Upper lobe of right lung (tissue), 1 donor: ENCODE measurements at regions not wholly inside any gene's neighbourhood (a gene's known extent, or its start where the extent isn't known, plus 50 kb on each side); places are given as distances from the start of the nearest gene placed in this dataset.

Experiments
- ATAC-seq: fragments of 200-7000 bp; cut with Tn5 transposase; one replicate; pipeline ENCODE4 v1.9.1; 2020; ENCODE audit warnings: mild to moderate bottlenecking, moderate library complexity
- DNase-seq: peaks from one replicate; pipeline ENCODE4 v3.0.0-alpha.2; 2020
- H3K27ac ChIP-seq: fragments of 200-600 bp; one replicate; pipeline ENCODE4 v1.8.0; 2022
- H3K27me3 ChIP-seq: fragments of 200-600 bp; one replicate; pipeline ENCODE4 v1.8.0; 2022; ENCODE audit warnings: mild to moderate bottlenecking
- H3K36me3 ChIP-seq: fragments of 200-600 bp; one replicate; pipeline ENCODE4 v1.8.0; 2022
- H3K4me1 ChIP-seq: fragments of 200-600 bp; one replicate; pipeline ENCODE4 v1.8.0; 2022
- H3K4me3 ChIP-seq: fragments of 200-600 bp; one replicate; pipeline ENCODE4 v1.8.0; 2022; ENCODE audit warnings: mild to moderate bottlenecking
- H3K9me3 ChIP-seq: fragments of 200-600 bp; one replicate; pipeline ENCODE4 v1.8.0; 2022
- intact Hi-C: fragments of 100-400 bp; cut with DNase I; formaldehyde crosslinking; loops from one replicate; pipeline ENCODE4 v1.11.0; 2022
- TF ChIP-seq, protein P1 (sequence below): fragments of 200-600 bp; IDR thresholded peaks from one replicate; pipeline ENCODE4 v1.8.0; 2022; ENCODE audit warnings: antibody characterized with exemption
- donor health status: DM: no; HTN: yes; CAD: no; lungs with severe emphysema.

DNA sequence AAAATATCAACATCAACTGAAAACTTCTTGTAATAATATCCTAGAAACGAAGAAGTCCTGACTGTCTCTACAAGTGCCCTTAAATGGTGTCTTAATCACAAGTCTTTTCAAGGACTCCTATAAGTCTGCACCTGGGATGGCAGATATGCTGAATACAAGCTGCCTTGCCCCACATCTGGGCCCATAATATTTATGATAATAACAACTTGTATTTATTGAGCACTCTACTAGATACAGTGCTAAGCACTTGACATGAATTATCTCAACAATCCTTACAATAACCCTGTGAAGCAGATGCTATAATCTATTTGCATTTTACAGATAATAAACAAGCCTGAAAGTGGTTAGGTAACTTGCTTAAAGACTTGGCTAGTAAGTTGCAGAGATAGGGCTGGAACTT lies 78.0 kb upstream of the ZNF648 start:
- intact Hi-C loops = no loop called here
- Histone ChIP-seq H3K27me3 (no peaks in the 10 kb centered on the region), H3K36me3 (no peaks in the 10 kb centered on the region), H3K9me3 (no peaks in the 10 kb centered on the region), H3K4me1 (peaks cover 15% of the 10 kb centered on the region), H3K27ac (no peak overlapping the region), H3K4me3 (no peak overlapping the region)
- TF ChIP-seq, protein P1, sequence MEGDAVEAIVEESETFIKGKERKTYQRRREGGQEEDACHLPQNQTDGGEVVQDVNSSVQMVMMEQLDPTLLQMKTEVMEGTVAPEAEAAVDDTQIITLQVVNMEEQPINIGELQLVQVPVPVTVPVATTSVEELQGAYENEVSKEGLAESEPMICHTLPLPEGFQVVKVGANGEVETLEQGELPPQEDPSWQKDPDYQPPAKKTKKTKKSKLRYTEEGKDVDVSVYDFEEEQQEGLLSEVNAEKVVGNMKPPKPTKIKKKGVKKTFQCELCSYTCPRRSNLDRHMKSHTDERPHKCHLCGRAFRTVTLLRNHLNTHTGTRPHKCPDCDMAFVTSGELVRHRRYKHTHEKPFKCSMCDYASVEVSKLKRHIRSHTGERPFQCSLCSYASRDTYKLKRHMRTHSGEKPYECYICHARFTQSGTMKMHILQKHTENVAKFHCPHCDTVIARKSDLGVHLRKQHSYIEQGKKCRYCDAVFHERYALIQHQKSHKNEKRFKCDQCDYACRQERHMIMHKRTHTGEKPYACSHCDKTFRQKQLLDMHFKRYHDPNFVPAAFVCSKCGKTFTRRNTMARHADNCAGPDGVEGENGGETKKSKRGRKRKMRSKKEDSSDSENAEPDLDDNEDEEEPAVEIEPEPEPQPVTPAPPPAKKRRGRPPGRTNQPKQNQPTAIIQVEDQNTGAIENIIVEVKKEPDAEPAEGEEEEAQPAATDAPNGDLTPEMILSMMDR = no peak
- DNase-seq (no peak), ATAC-seq (no peak)

DNA sequence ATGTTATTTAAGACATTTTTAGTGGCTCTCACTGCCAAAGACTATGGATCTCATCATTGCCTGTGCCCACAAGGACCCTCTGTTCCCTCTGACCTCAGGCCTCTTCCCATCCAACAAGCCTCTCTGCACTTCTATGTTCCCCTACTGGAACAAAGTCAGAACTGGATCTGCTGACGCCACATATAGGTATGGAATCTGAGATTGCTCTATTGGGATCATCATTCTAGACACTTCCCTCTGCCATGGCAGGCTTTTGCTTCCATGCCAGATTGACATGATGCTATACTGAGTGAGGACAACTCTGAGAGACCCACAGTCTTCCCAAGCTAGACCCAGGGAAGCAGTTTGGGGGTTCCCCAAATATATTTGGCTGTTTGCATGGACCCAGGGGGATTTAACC lies 76.0 kb upstream of the ZNF648 start:
- Histone ChIP-seq H3K27me3 (no peaks in the 10 kb centered on the region), H3K27ac (no peak overlapping the region), H3K36me3 (no peaks in the 10 kb centered on the region), H3K4me3 (no peak overlapping the region), H3K4me1 (no peaks in the 10 kb centered on the region), H3K9me3 (no peaks in the 10 kb centered on the region)
- intact Hi-C loops = no loop called here
- no peak for DNase-seq
- TF ChIP-seq, protein P1 = no peak
- ATAC-seq = no peak

DNA sequence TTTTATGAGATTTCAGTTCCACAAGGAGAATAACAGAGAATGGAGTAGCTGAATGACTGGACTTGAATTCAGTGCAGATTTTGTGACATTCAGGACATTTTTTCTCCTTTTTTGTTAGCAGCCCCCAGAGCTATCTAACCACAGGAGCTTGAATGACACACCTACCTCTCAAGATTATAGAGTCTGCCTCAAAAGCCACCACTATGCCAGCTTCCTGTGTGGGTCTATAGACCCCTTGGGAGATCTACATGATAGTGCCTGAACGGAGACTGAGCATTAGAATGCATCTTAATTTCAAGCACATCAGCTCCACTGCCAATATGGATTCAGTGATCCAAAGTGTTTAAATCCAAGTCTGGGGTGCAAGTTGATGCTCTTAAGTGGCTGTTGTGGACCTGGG lies 74.4 kb upstream of the ZNF648 start:
- intact Hi-C loops = no loop called here
- H3K36me3 ChIP-seq = no peaks in the 10 kb centered on the region
- DNase-seq = no peak
- no peak overlapping the region for H3K4me3 ChIP-seq
- H3K27me3 ChIP-seq = no peaks in the 10 kb centered on the region
- H3K9me3 ChIP-seq = no peaks in the 10 kb centered on the region
- no peaks in the 10 kb centered on the region for H3K4me1 ChIP-seq
- no peak overlapping the region for H3K27ac ChIP-seq
- TF ChIP-seq, protein P1 = no peak
- ATAC-seq = no peak

DNA sequence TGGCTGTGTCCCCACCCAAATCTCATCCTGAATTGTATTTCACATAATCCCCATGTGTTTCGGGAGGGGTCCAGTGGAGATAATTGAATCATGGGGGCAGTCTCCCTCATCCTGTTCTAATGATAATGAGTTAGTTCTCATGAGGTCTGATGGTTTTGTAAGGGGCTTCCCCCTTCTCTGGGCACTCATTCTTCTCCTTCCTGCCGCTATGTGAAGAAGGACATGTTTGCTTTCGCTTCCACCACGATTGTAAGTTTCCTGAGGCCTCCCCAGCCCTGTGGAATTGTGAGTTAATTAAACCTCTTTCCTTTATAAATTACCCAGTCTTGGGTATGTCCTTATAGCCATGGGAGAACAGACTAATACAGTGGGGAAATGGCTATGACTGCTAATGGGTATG lies 72.7 kb upstream of the ZNF648 start:
- intact Hi-C loops = no loop called here
- DNase-seq = no peak
- H3K27me3 ChIP-seq = no peaks in the 10 kb centered on the region
- ATAC-seq = no peak
- no peak overlapping the region for H3K4me3 ChIP-seq
- H3K27ac ChIP-seq = no peak overlapping the region
- TF ChIP-seq, protein P1 = no peak
- no peaks in the 10 kb centered on the region for H3K36me3 ChIP-seq
- H3K9me3 ChIP-seq = no peaks in the 10 kb centered on the region
- H3K4me1 ChIP-seq = no peaks in the 10 kb centered on the region

DNA sequence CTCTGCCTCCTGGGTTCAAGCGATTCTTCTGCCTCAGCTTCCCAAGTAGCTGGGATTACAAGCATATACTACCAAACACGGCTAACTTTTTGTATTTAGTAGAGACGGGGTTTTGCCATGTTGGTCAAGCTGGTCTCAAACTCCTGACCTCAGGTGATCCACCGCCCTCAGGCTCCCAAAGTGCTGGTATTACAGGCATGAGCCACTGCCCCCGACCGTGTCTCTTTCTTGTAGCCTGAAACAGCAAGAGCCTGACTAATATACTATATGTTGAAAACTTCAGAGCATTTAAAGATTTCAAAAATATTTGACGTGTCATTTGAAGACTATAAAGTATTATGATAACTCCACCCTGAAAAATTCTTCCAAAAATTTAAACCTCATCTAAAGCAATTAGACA lies 71.7 kb upstream of the ZNF648 start:
- Histone ChIP-seq H3K4me1 (no peaks in the 10 kb centered on the region), H3K36me3 (no peaks in the 10 kb centered on the region), H3K4me3 (no peak overlapping the region), H3K27me3 (no peaks in the 10 kb centered on the region), H3K27ac (no peak overlapping the region), H3K9me3 (no peaks in the 10 kb centered on the region)
- TF ChIP-seq, protein P1 = no peak
- no peak for DNase-seq
- no peak for ATAC-seq
- intact Hi-C loops = no loop called here

DNA sequence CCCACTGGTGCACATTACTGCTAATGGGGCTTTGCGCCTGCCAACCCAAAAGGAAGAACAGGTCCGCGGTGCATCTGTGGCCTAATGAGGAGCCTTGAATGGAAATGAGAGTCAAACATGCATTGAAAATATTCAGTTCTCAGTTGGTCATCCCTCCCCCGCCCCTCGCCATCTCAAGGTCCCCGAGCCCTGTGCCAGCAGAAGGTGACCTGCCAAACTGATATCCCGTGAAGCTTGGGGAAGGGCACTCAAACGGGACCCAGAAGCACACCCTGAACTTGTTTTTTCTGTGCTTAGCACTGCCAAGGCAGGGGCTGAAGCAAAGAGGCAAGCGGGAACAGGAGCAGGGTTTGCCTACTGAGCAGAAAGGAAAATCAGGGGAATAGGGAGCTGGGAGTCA lies 67.9 kb upstream of the ZNF648 start:
- Histone ChIP-seq H3K4me1 (no peaks in the 10 kb centered on the region), H3K9me3 (no peaks in the 10 kb centered on the region), H3K4me3 (no peak overlapping the region), H3K36me3 (no peaks in the 10 kb centered on the region), H3K27me3 (no peaks in the 10 kb centered on the region), H3K27ac (no peak overlapping the region)
- ATAC-seq (no peak), DNase-seq (no peak)
- intact Hi-C loops = no loop called here
- TF ChIP-seq, protein P1 = no peak
